ENCODE measurements at regions not wholly inside any gene's neighbourhood (a gene's known extent, or its start where the extent isn't known, plus 50 kb on each side); places are given as distances from the start of the nearest gene placed in this dataset.

DNA sequence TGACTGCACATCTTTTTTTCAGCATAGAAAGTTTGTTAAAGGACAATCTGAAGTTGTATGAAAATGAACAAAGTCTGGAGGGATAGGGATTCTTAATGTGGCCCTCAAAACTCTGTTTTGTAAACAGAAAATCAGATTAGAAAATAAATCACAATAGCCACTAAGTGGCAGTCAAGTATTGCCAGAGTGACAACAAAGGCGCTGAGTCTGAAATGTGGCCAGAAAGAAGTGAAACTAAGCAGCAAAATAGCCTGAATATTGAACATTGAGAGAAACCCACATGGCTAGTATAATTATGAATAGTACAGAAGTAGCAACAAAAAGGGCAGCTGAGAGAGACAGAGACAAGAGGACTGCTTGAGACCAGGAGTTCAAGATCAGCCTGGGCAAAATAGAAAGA, 81.1 kb upstream of the CT45A1 start:
- H3K36me3 ChIP-seq (ENCODE audit: insufficient read depth) = no peaks in the 10 kb centered on the region
- H3K4me1 Mint-ChIP-seq = no peaks in the 10 kb centered on the region
- H2AFZ ChIP-seq = no peak overlapping the region
- no peaks in the 10 kb centered on the region for H4K20me1 ChIP-seq (replicated peaks; ENCODE audit: insufficient read depth)
- H3F3A ChIP-seq (replicated peaks; ENCODE audit: low read depth) = no peaks in the 10 kb centered on the region
- no peak overlapping the region for H3K4me3 ChIP-seq
- no peaks in the 10 kb centered on the region for H3K27me3 ChIP-seq (ENCODE audit: insufficient read depth)
- H3K4me3 Mint-ChIP-seq = no peak overlapping the region
- H3K27me3 Mint-ChIP-seq (ENCODE audit: insufficient read depth, low read depth, poor library complexity) = no peaks in the 10 kb centered on the region
- TF ChIP-seq NANOG (IDR thresholded peaks at IDR 0.05; ENCODE audit: borderline replicate concordance) (no peak), STAT1 (IDR thresholded peaks at IDR 0.05; ENCODE audit: unreplicated experiment) (no peak), EZH2phosphoT487 (IDR thresholded peaks at IDR 0.05; ENCODE audit: unreplicated experiment) (no peak)
- TF ChIP-seq, protein P1, sequence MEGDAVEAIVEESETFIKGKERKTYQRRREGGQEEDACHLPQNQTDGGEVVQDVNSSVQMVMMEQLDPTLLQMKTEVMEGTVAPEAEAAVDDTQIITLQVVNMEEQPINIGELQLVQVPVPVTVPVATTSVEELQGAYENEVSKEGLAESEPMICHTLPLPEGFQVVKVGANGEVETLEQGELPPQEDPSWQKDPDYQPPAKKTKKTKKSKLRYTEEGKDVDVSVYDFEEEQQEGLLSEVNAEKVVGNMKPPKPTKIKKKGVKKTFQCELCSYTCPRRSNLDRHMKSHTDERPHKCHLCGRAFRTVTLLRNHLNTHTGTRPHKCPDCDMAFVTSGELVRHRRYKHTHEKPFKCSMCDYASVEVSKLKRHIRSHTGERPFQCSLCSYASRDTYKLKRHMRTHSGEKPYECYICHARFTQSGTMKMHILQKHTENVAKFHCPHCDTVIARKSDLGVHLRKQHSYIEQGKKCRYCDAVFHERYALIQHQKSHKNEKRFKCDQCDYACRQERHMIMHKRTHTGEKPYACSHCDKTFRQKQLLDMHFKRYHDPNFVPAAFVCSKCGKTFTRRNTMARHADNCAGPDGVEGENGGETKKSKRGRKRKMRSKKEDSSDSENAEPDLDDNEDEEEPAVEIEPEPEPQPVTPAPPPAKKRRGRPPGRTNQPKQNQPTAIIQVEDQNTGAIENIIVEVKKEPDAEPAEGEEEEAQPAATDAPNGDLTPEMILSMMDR (conservative IDR thresholded peaks at IDR 0.05; ENCODE audit: low read depth in 2 of 2) = peak in 1 of 2 experiments; percentile 35; a peak in 2 of 4 replicates
- no peaks in the 10 kb centered on the region for H3K9me3 Mint-ChIP-seq
- no peaks in the 10 kb centered on the region for H3K4me1 ChIP-seq (ENCODE audit: insufficient read depth)
- H3K4me2 ChIP-seq = no peak overlapping the region
- H3K27ac ChIP-seq (ENCODE audit: low read depth) = no peak overlapping the region
- ATAC-seq (no peak), DNase-seq (ENCODE audit: low spot score) (no peak)
- no peaks in the 10 kb centered on the region for H3K9me2 ChIP-seq (ENCODE audit: insufficient read depth)
- H3K27ac Mint-ChIP-seq = no peak overlapping the region
- H3K36me3 Mint-ChIP-seq (ENCODE audit: low read depth) = no peaks in the 10 kb centered on the region
- no peaks in the 10 kb centered on the region for H3K79me2 ChIP-seq (replicated peaks; ENCODE audit: insufficient read depth)

DNA sequence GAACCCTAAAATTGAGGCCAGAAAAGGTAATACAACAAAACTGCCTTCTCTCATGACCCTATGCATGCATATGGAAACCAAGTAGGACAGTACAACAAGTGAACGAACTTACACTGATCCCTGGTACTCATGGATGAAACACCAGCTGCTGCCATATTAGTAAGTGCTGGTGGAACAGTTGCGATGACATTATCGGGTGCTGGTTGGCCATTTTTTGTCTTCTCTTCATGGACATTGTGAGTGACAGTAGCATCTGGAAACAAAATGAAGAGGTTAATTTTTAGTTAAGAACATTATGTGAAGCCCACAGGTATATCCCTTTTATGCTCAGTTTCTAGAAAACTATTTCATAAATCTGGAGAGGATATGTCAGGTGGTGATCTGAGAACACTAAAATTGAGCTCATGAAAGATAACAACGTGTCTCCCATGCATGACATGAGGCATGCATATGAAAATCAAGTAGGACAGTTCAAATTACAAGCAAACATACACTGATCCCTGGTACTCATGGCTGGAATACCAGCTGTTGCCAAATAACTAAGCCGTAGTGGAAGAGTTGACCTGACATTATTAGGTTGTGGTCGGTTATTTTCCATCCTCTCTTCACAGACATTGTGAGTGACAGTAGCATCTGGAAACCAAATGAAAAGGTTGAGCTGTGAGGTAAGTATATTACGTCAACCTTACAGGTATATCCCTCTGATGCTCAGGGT, 74.2 kb upstream of the CT45A1 start:
- Histone ChIP-seq H4K20me1 (replicated peaks; ENCODE audit: insufficient read depth) (no peaks in the 10 kb centered on the region), H3K27ac (ENCODE audit: low read depth) (no peak overlapping the region), H3K9me2 (ENCODE audit: insufficient read depth) (no peaks in the 10 kb centered on the region), H3K4me1 (ENCODE audit: insufficient read depth) (no peaks in the 10 kb centered on the region), H3F3A (replicated peaks; ENCODE audit: low read depth) (no peaks in the 10 kb centered on the region), H2AFZ (no peak overlapping the region), H3K4me3 (no peak overlapping the region), H3K36me3 (ENCODE audit: insufficient read depth) (no peaks in the 10 kb centered on the region), H3K79me2 (replicated peaks; ENCODE audit: insufficient read depth) (no peaks in the 10 kb centered on the region), H3K4me2 (no peak overlapping the region), H3K27me3 (ENCODE audit: insufficient read depth) (no peaks in the 10 kb centered on the region)
- Mint-ChIP-seq H3K36me3 (ENCODE audit: low read depth) (no peaks in the 10 kb centered on the region), H3K9me3 (no peaks in the 10 kb centered on the region; the same call in 2 of the 3 replicates), H3K4me3 (no peak overlapping the region), H3K27ac (no peak overlapping the region), H3K27me3 (ENCODE audit: insufficient read depth, low read depth, poor library complexity) (no peaks in the 10 kb centered on the region), H3K4me1 (no peaks in the 10 kb centered on the region)
- DNase-seq (ENCODE audit: low spot score) = no peak
- ATAC-seq = no peak
- TF ChIP-seq, protein P2, sequence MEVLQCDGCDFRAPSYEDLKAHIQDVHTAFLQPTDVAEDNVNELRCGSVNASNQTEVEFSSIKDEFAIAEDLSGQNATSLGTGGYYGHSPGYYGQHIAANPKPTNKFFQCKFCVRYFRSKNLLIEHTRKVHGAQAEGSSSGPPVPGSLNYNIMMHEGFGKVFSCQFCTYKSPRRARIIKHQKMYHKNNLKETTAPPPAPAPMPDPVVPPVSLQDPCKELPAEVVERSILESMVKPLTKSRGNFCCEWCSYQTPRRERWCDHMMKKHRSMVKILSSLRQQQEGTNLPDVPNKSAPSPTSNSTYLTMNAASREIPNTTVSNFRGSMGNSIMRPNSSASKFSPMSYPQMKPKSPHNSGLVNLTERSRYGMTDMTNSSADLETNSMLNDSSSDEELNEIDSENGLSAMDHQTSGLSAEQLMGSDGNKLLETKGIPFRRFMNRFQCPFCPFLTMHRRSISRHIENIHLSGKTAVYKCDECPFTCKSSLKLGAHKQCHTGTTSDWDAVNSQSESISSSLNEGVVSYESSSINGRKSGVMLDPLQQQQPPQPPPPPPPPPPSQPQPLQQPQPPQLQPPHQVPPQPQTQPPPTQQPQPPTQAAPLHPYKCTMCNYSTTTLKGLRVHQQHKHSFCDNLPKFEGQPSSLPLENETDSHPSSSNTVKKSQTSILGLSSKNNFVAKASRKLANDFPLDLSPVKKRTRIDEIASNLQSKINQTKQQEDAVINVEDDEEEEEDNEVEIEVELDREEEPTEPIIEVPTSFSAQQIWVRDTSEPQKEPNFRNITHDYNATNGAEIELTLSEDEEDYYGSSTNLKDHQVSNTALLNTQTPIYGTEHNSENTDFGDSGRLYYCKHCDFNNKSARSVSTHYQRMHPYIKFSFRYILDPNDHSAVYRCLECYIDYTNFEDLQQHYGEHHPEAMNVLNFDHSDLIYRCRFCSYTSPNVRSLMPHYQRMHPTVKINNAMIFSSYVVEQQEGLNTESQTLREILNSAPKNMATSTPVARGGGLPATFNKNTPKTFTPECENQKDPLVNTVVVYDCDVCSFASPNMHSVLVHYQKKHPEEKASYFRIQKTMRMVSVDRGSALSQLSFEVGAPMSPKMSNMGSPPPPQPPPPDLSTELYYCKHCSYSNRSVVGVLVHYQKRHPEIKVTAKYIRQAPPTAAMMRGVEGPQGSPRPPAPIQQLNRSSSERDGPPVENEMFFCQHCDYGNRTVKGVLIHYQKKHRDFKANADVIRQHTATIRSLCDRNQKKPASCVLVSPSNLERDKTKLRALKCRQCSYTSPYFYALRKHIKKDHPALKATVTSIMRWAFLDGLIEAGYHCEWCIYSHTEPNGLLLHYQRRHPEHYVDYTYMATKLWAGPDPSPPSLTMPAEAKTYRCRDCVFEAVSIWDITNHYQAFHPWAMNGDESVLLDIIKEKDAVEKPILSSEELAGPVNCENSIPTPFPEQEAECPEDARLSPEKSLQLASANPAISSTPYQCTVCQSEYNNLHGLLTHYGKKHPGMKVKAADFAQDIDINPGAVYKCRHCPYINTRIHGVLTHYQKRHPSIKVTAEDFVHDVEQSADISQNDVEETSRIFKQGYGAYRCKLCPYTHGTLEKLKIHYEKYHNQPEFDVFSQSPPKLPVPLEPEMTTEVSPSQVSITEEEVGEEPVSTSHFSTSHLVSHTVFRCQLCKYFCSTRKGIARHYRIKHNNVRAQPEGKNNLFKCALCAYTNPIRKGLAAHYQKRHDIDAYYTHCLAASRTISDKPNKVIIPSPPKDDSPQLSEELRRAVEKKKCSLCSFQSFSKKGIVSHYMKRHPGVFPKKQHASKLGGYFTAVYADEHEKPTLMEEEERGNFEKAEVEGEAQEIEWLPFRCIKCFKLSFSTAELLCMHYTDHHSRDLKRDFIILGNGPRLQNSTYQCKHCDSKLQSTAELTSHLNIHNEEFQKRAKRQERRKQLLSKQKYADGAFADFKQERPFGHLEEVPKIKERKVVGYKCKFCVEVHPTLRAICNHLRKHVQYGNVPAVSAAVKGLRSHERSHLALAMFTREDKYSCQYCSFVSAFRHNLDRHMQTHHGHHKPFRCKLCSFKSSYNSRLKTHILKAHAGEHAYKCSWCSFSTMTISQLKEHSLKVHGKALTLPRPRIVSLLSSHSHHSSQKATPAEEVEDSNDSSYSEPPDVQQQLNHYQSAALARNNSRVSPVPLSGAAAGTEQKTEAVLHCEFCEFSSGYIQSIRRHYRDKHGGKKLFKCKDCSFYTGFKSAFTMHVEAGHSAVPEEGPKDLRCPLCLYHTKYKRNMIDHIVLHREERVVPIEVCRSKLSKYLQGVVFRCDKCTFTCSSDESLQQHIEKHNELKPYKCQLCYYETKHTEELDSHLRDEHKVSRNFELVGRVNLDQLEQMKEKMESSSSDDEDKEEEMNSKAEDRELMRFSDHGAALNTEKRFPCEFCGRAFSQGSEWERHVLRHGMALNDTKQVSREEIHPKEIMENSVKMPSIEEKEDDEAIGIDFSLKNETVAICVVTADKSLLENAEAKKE (CRISPR knock-in tag; IDR thresholded peaks at IDR 0.05) = no peak
- TF ChIP-seq CREB1 (CRISPR knock-in tag; IDR thresholded peaks at IDR 0.05; ENCODE audit: low read depth) (no peak), STAT1 (IDR thresholded peaks at IDR 0.05; ENCODE audit: unreplicated experiment) (no peak), NANOG (IDR thresholded peaks at IDR 0.05; ENCODE audit: borderline replicate concordance) (no peak), ZNF331 (CRISPR knock-in tag; IDR thresholded peaks at IDR 0.05; ENCODE audit: low read depth) (no peak)
- TF ChIP-seq, protein P3, sequence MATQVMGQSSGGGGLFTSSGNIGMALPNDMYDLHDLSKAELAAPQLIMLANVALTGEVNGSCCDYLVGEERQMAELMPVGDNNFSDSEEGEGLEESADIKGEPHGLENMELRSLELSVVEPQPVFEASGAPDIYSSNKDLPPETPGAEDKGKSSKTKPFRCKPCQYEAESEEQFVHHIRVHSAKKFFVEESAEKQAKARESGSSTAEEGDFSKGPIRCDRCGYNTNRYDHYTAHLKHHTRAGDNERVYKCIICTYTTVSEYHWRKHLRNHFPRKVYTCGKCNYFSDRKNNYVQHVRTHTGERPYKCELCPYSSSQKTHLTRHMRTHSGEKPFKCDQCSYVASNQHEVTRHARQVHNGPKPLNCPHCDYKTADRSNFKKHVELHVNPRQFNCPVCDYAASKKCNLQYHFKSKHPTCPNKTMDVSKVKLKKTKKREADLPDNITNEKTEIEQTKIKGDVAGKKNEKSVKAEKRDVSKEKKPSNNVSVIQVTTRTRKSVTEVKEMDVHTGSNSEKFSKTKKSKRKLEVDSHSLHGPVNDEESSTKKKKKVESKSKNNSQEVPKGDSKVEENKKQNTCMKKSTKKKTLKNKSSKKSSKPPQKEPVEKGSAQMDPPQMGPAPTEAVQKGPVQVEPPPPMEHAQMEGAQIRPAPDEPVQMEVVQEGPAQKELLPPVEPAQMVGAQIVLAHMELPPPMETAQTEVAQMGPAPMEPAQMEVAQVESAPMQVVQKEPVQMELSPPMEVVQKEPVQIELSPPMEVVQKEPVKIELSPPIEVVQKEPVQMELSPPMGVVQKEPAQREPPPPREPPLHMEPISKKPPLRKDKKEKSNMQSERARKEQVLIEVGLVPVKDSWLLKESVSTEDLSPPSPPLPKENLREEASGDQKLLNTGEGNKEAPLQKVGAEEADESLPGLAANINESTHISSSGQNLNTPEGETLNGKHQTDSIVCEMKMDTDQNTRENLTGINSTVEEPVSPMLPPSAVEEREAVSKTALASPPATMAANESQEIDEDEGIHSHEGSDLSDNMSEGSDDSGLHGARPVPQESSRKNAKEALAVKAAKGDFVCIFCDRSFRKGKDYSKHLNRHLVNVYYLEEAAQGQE (IDR thresholded peaks at IDR 0.05; ENCODE audit: unreplicated experiment) = no peak

Measured in GM23338 (cell line).